Cardiac fibroblast (primary cell): ENCODE measurements at regions not wholly inside any gene's neighbourhood (a gene's known extent, or its start where the extent isn't known, plus 50 kb on each side); places are given as distances from the start of the nearest gene placed in this dataset.

Experiments used
- DNase-seq, 2 donors: peaks; one replicate each; pipeline versions ENCODE4 v3.0.0 to v3.0.0-alpha.2; 2010; ENCODE audit warnings: low read depth in 2 of 2
- H3K4me3 ChIP-seq, 2 donors: replicated peaks in 1 of 2; 1 replicate in 1 of 2; 2 replicates in 1 of 2; pipeline ENCODE4 v1.5.1; 2011; ENCODE audit warnings: low read depth in 2 of 2, low read length in 2 of 2, mild to moderate bottlenecking in 2 of 2, moderate library complexity in 1 of 2
- CTCF ChIP-seq: IDR thresholded peaks from one replicate; pipeline ENCODE4 v1.5.1; 2011; ENCODE audit warnings: low read depth, mild to moderate bottlenecking, low read length, inconsistent platforms

- DNase-seq = peak; percentile 42 to 52
- no peak overlapping the region for H3K4me3 ChIP-seq
- TF ChIP-seq CTCF = no peak
These were observed 65.0 kb downstream of the PITPNM2 start for GRCh38 chr12:123085730-123086487.

- TF ChIP-seq CTCF = no peak
- no peak for DNase-seq
These were observed 65.8 kb downstream of the PITPNM2 start for GRCh38 chr12:123085066-123085465.

GRCh38 chr12:123083661-123084571 lies 67.0 kb downstream of the PITPNM2 start:
- H3K4me3 ChIP-seq = no peak overlapping the region
- no peak for TF ChIP-seq CTCF
- DNase-seq = no peak

More at GRCh38 chr12:123085066-123085465, 65.8 kb downstream of the PITPNM2 start:
- no peak overlapping the region for H3K4me3 ChIP-seq

- no peak overlapping the region for H3K4me3 ChIP-seq
- no peak for DNase-seq
- no peak for TF ChIP-seq CTCF
These were observed 70.3 kb downstream of the PITPNM2 start for GRCh38 chr12:123080634-123081033.

GRCh38 chr12:123078531-123079155 lies 72.2 kb downstream of the PITPNM2 start:
- TF ChIP-seq CTCF = no peak
- DNase-seq = no peak
- H3K4me3 ChIP-seq = no peak overlapping the region

GRCh38 chr12:123078120-123078465 lies 72.8 kb downstream of the PITPNM2 start:
- no peak for TF ChIP-seq CTCF
- no peak overlapping the region for H3K4me3 ChIP-seq
- DNase-seq = no peak
